EL (cell line): ENCODE measurements at regions not wholly inside any gene's neighbourhood (a gene's known extent, or its start where the extent isn't known, plus 50 kb on each side); places are given as distances from the start of the nearest gene placed in this dataset.
A peak's percentile ranks its signal among the peaks of the same experiment; 100 is the strongest.
"Not testable (repeated sequence)": the region's sequence is repeated elsewhere in the genome, so short reads cannot be mapped to it uniquely, and the experiment has no call there.

Source experiments
- DNase-seq: peaks from one replicate; pipeline ENCODE4 v3.0.0-alpha.2; 2016

- no peak for DNase-seq
Measured at GRCh38 chr17:13874134-13874533, 195.2 kb upstream of the COX10 start.

DNA sequence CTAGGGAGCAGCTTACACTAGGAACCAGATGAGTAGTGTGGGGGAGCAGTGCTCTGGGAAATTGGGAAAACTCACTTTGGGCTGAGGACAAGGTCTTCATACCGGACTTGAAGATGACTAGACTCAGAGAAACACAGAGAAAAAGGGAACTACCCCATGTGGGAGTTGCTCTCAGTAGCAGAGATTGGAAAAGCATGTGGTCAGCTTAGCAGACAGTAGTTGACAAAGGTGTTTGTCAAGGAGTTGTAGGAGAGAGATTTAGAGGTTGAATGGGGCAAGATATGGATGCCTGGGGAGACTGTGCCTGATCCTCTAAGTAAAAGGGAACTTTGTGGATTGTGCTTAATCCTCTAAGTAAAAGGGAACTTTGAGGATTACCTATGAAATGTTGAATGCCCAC, 194.5 kb upstream of the COX10 start:
- no peak for DNase-seq

DNA sequence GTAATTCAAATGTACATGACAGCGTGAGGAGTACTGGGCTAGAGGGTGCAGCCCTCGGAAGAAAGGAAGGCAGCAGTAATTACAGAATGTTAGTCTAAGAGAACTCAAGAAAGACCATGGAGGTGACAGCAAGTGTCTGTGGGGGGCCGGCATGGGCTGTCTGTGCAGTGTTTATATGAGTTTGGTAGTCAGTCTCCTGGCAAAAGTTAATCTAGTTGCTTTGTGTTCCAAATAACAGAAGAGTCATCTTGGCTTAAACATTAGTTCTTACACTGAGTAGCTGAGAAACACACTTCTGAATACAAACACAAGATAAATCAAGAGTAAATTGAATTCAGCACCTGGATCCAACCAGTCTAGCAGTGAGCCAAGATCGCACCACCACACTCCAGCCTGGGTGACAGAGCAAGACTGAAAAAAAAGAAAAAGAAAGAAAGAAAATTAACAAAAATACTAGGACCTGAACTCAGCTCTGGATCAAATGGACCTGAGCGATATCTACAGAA, 189.3 kb upstream of the COX10 start:
- DNase-seq = no peak

DNA sequence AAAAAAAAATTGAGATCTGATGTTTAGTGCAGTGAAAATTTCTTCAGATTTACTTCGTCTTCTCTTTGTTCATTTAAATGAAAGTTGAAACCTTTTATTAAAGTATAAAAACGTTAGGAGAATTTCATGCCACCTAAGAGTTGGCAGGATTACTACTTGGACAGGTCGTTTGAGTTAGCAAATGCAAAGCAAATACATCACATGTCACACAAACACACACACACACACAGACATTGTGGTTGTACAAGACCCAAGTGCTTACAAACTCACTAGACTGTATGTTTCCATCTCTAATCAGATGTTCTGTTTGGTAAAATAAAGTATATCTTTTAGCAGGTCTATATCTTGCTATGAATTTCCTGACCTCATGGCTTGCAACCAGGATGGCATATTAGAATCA, 185.6 kb upstream of the COX10 start:
- DNase-seq = no peak

DNA sequence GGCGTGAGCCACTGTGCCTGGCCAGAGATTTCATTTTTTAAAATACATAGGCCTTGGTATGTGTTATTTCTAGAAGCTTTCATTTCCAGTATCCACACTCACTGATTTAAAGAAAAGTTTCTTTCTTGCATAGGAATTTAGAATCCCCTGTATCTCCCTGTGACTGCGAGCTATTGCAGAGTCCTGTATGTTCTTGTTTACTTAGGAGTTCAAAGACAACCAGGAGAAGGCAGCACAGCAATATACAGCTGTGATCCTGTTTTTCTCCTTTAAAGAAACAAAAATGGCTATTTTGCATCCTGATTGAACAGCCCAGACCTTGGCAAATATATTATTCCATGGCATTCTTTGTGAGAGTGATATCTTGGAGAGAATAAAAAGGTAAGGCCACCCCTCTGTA, 185.0 kb upstream of the COX10 start:
- DNase-seq = no peak

DNA sequence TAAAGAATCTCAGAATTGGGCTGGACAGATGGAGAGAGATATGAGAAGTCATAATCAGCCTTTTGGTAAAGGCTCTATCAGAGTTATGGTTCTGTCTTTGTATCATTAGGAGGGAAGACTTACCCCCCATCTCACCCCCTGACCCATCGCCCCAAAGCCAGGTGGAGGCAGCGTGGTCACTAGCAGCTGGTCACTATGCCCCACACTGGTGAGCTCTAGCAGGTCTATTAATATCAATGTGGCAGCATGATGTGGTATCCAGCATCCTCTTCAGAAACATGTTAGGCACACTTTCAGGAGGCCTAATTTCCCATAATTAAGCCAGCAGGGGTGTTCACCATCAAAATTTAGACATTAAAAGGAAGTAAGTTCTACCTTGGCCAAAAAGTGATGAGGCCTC, 183.8 kb upstream of the COX10 start:
- DNase-seq = no peak

DNA sequence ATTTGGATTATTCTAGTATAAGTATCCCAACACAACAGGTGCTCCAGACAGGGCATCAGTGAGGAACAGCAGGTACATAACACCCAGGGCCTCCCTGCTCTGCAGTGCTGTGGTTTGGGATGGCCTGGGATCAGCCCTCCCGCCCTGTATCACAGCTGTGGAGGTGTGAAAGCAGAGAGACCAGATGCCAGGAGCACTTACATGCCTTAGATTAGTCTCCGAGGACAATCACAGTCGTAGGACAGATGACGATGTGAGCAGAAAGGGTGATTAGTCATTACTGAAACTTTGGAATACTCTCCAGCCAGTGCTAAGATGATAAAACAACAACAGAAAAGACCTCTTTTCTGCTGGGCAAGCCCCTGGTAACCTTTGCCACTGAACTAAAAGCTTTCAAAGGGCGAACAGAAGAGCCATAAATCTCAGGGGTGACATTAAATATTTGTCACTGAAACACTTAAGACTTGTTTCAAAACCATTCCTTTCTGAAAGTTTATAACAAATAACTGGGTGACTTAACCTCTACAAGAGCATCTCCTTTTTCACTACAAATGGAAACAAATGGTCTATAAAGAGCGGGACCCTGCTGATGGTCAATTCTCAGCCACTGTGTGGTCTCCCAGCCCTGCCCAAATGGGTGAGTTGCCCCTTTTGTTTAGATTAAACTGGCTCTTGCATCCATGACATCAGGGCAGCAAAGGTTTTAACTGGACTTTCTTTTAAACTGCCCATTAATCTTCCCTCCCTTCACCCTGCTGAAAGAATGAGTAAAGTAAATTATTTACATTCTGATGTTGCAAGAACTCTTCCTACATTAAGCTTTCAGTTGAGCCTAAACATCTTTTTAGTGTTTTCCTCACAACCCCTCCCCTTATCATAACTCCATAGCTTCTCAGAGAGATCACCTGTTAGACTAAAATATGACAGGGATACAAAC, 183.1 kb upstream of the COX10 start:
- DNase-seq = peak; percentile 10

DNA sequence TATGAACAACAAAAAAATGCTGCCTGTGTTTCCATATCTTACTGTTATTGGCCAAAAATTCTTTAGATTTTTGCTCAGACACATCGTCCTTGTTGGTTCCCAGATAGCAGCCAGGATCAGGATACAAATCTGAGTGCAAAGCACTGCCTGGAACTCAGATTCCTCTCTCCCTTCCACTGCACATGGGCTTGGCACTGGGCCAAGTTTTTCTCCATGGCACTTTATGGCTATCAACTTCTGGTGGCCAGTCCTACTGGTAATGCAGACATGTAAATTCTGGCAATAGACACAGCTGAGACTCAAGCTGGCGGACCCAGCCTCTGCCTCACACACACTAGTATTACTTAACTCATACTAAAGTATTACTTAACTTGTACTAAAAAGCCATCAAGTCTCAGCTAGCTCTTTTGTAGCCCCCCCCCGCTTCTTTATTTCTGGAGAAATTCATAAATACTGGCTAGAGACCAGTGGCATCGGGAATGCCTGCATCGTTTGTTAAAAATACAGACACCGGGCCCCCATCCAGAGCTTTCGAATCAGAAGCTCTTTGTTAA, 181.2 kb upstream of the COX10 start:
- DNase-seq = peak; percentile 29

- DNase-seq = not testable (repeated sequence)
Measured at GRCh38 chr17:13908971-13909370, 160.3 kb upstream of the COX10 start.

- no peak for DNase-seq
Measured at GRCh38 chr17:13909901-13910519, 159.3 kb upstream of the COX10 start.

- no peak for DNase-seq
Measured at GRCh38 chr17:13917634-13918033, 151.7 kb upstream of the COX10 start.

GRCh38 chr17:13918247-13918646, 151.1 kb upstream of the COX10 start:
- no peak for DNase-seq

GRCh38 chr17:13919818-13920217, 149.5 kb upstream of the COX10 start:
- DNase-seq = no peak

- DNase-seq = no peak
Measured at GRCh38 chr17:13920413-13920812, 148.9 kb upstream of the COX10 start.

DNA sequence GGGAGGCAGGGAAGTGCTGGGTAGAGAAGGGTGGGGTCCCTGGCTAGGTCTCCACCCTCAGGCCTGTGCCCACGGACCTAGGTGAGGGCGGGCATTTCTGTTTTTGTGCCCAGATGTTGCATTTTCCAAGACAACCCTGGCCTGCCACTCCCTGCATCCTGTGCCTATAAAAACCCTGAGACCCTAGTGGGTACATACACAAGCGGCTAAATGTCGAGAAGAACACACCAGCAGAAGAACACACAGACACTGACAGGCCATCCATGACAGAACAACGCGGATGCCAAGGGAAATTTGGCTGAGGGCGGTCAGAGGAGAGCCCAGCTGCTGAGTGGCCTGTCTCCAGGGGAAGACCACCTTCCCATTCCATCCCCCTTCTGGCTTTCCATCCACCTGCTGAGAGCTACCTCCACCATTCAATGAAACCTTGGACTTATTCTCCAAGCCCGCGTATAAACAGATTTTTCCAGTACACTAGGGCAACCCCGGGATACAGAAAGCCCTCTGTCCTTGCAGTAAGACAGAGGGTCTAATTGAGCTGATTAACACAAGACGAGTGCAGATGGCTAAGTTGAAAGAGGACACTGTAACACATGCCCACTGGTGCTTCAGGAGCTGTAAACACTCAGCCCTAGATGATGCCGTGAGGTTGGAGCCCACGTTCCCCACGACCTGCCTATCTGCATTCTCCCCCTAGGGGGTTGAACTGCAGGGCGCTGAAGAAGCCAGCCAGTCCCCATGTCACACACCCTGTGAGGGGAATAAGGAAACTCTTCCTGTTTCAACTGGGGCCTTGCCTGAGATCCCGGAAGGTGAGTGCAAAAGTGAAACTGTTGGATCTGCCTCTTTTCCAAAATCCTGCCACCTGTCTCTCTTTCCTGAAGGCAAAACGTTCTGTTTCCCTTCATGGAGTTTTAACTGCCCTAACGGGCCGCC, 147.2 kb upstream of the COX10 start:
- DNase-seq = no peak

GRCh38 chr17:13922885-13923284, 146.4 kb upstream of the COX10 start:
- no peak for DNase-seq

GRCh38 chr17:13925579-13925978, 143.7 kb upstream of the COX10 start:
- peak; percentile 12 for DNase-seq

DNA sequence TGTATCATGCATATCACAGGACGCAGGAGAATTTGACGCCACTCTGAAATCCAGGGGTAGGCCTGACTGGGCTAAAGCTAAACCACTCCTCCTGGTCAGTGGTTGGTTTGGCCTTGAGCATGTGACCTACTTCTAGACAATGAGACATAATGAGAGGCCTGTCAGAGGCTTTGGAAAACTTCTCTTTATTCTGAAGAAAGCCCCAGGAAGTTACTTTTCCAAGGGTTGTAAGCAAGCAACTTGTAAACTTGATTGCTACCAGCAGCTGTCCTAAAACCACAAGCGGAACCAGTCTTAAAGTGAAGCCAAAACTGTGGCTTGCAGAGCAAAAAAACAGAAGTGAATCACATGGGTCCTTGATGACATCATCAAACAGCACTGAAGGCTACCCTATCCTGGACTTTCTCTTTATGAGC, 138.2 kb upstream of the COX10 start:
- DNase-seq = peak; percentile 5

GRCh38 chr17:13931800-13932460, 137.4 kb upstream of the COX10 start:
- DNase-seq = peak; percentile 53

- no peak for DNase-seq
Measured at GRCh38 chr17:13933441-13934276, 135.6 kb upstream of the COX10 start.

- no peak for DNase-seq
Measured at GRCh38 chr17:13939222-13939621, 130.1 kb upstream of the COX10 start.
